BLaER1 treated with 17β-estradiol and CSF1 and Interleukin-3, amounts not matched to agents 10 nM and 100 nM (cell line): ENCODE measurements at regions not wholly inside any gene's neighbourhood (a gene's known extent, or its start where the extent isn't known, plus 50 kb on each side); places are given as distances from the start of the nearest gene placed in this dataset.
A peak's percentile ranks its signal among the peaks of the same experiment; 100 is the strongest.

Experiments
- H3K27ac ChIP-seq, 11 experiments: shearing (Covaris generic); formaldehyde crosslinking; 2 replicates each; pipeline ENCODE4 v1.8.1; 2022
- H3K27me3 ChIP-seq, 11 experiments: shearing (Covaris generic); formaldehyde crosslinking; 2 replicates each; pipeline ENCODE4 v1.8.1; 2022
- H3K36me3 ChIP-seq, 11 experiments: shearing (Covaris generic); formaldehyde crosslinking; 2 replicates each; pipeline ENCODE4 v1.8.1; 2022
- H3K4me1 ChIP-seq, 10 experiments: shearing (Covaris generic); formaldehyde crosslinking; 2 replicates each; pipeline ENCODE4 v1.8.1; 2022
- H3K4me2 ChIP-seq, 11 experiments: shearing (Covaris generic); formaldehyde crosslinking; 2 replicates each; pipeline ENCODE4 v1.8.1; 2022
- H3K4me3 ChIP-seq, 10 experiments: shearing (Covaris generic); formaldehyde crosslinking; 2 replicates each; pipeline ENCODE4 v1.8.1; 2022
- H3K9ac ChIP-seq, 11 experiments: shearing (Covaris generic); formaldehyde crosslinking; 2 replicates each; pipeline ENCODE4 v1.8.1; 2022
- H3K9me3 ChIP-seq, 11 experiments: shearing (Covaris generic); formaldehyde crosslinking; replicated peaks in 1 of 11; 2 replicates each; pipeline ENCODE4 v1.8.1; 2022
- H4K20me1 ChIP-seq, 11 experiments: shearing (Covaris generic); formaldehyde crosslinking; 2 replicates each; pipeline ENCODE4 v1.8.1; 2022
- Cebpa-rat ChIP-seq, 11 experiments: shearing (Covaris generic); IDR thresholded peaks; 2 replicates each; pipeline ENCODE4 v1.8.1; 2022

DNA sequence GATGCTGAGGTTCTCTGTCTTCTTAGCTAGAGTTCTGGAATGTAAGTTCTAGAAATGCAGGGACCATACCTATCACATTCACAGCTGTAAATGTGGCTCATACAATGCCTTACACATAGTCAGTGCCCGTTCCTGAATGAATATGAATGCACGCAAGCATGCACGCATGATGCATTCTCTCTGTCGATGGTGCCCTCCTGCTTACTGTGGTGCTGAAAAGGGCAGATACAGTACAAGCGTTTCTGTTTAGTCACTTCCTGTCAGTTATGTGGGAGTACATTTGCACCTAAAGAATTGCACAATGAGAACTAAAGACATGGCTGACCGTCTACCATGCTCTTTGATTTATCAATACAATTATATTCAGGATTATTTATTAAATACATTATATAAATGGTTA, 152.2 kb upstream of the SOX4 start:
- no peak overlapping the region for H3K4me3 ChIP-seq
- H3K27ac ChIP-seq, result peak overlapping the region in 5 of 11 experiments; percentile 7 to 50 (median 17); a peak in 5 of 22 replicates
- peaks cover 0 to 19% (median 7%) of the 10 kb centered on the region in 11 experiments; a peak in 11 of 22 replicates for H3K9me3 ChIP-seq
- no peaks in the 10 kb centered on the region for H3K27me3 ChIP-seq
- H3K36me3 ChIP-seq, result no peaks in the 10 kb centered on the region
- no peaks in the 10 kb centered on the region for H4K20me1 ChIP-seq
- H3K4me1 ChIP-seq, result peaks cover 39 to 51% (median 44%) of the 10 kb centered on the region in 10 experiments
- H3K9ac ChIP-seq, result no peak overlapping the region
- H3K4me2 ChIP-seq, result peak overlapping the region; percentile 17 to 73 (median 55); a peak in 19 of 22 replicates
- peak in 2 of 11 experiments; percentile 21 to 46; a peak in 1 of 22 replicates for TF ChIP-seq Cebpa-rat (IDR thresholded peaks at IDR 0.05)

GRCh38 chr6:21442874-21443273, 150.7 kb upstream of the SOX4 start:
- H3K4me2 ChIP-seq, result no peak overlapping the region
- TF ChIP-seq Cebpa-rat (IDR thresholded peaks at IDR 0.05), result no peak
- no peaks in the 10 kb centered on the region for H4K20me1 ChIP-seq
- no peak overlapping the region for H3K27ac ChIP-seq
- H3K4me3 ChIP-seq, result no peak overlapping the region
- H3K4me1 ChIP-seq, result peaks cover 31 to 43% (median 38%) of the 10 kb centered on the region in 10 experiments
- no peaks in the 10 kb centered on the region for H3K36me3 ChIP-seq
- peaks cover 0 to 19% (median 7%) of the 10 kb centered on the region in 11 experiments; a peak in 10 of 22 replicates for H3K9me3 ChIP-seq
- no peak overlapping the region for H3K9ac ChIP-seq
- no peaks in the 10 kb centered on the region for H3K27me3 ChIP-seq

GRCh38 chr6:21444711-21445260, 148.8 kb upstream of the SOX4 start:
- no peaks in the 10 kb centered on the region for H3K27me3 ChIP-seq
- peaks cover 12 to 24% (median 18%) of the 10 kb centered on the region in 10 experiments for H3K4me1 ChIP-seq
- no peak overlapping the region for H3K27ac ChIP-seq
- no peak for TF ChIP-seq Cebpa-rat (IDR thresholded peaks at IDR 0.05)
- H3K36me3 ChIP-seq, result no peaks in the 10 kb centered on the region
- H3K4me3 ChIP-seq, result no peak overlapping the region
- no peak overlapping the region for H3K4me2 ChIP-seq
- H3K9me3 ChIP-seq, result peaks cover 0 to 19% (median 7%) of the 10 kb centered on the region in 11 experiments; a peak in 10 of 22 replicates
- H3K9ac ChIP-seq, result no peak overlapping the region
- no peaks in the 10 kb centered on the region for H4K20me1 ChIP-seq

- Histone ChIP-seq H3K36me3 (no peaks in the 10 kb centered on the region), H3K4me2 (no peak overlapping the region), H3K27ac (no peak overlapping the region), H3K4me1 (peaks cover 0 to 8% (median 0%) of the 10 kb centered on the region in 10 experiments; a peak in 4 of 20 replicates), H3K9ac (no peak overlapping the region), H3K4me3 (no peak overlapping the region), H3K9me3 (peaks cover 0 to 4% (median 0%) of the 10 kb centered on the region in 11 experiments; a peak in 1 of 22 replicates), H3K27me3 (no peaks in the 10 kb centered on the region), H4K20me1 (no peaks in the 10 kb centered on the region)
- TF ChIP-seq Cebpa-rat (IDR thresholded peaks at IDR 0.05), result no peak
Observed at GRCh38 chr6:21447987-21448386, 145.6 kb upstream of the SOX4 start.

GRCh38 chr6:21448485-21449109, 145.0 kb upstream of the SOX4 start:
- Histone ChIP-seq H3K9me3 (peaks cover 0 to 4% (median 0%) of the 10 kb centered on the region in 11 experiments; a peak in 1 of 22 replicates), H3K4me1 (peaks cover 0 to 8% (median 0%) of the 10 kb centered on the region in 10 experiments; a peak in 4 of 20 replicates), H3K27ac (no peak overlapping the region), H3K4me3 (no peak overlapping the region), H3K36me3 (no peaks in the 10 kb centered on the region), H4K20me1 (no peaks in the 10 kb centered on the region), H3K4me2 (no peak overlapping the region), H3K27me3 (no peaks in the 10 kb centered on the region), H3K9ac (no peak overlapping the region)
- no peak for TF ChIP-seq Cebpa-rat (IDR thresholded peaks at IDR 0.05)

GRCh38 chr6:21450149-21450548, 143.4 kb upstream of the SOX4 start:
- Histone ChIP-seq H3K9ac (no peak overlapping the region), H3K27ac (no peak overlapping the region), H3K27me3 (no peaks in the 10 kb centered on the region), H3K4me3 (no peak overlapping the region), H3K4me1 (peaks cover 0 to 8% (median 0%) of the 10 kb centered on the region in 10 experiments; a peak in 4 of 20 replicates), H3K36me3 (no peaks in the 10 kb centered on the region), H3K4me2 (no peak overlapping the region), H4K20me1 (no peaks in the 10 kb centered on the region), H3K9me3 (no peaks in the 10 kb centered on the region)
- no peak for TF ChIP-seq Cebpa-rat (IDR thresholded peaks at IDR 0.05)

GRCh38 chr6:21450628-21451027, 142.9 kb upstream of the SOX4 start:
- H3K27me3 ChIP-seq, result no peaks in the 10 kb centered on the region
- H3K9me3 ChIP-seq, result no peaks in the 10 kb centered on the region
- TF ChIP-seq Cebpa-rat (IDR thresholded peaks at IDR 0.05), result no peak
- peaks cover 0 to 8% (median 0%) of the 10 kb centered on the region in 10 experiments; a peak in 4 of 20 replicates for H3K4me1 ChIP-seq
- no peak overlapping the region for H3K4me3 ChIP-seq
- H3K4me2 ChIP-seq, result peak overlapping the region in 3 of 11 experiments; percentile 7 to 14 (median 14); a peak in 2 of 22 replicates
- H3K9ac ChIP-seq, result no peak overlapping the region
- no peaks in the 10 kb centered on the region for H3K36me3 ChIP-seq
- no peak overlapping the region for H3K27ac ChIP-seq
- no peaks in the 10 kb centered on the region for H4K20me1 ChIP-seq

- Histone ChIP-seq H3K27me3 (no peaks in the 10 kb centered on the region), H3K36me3 (no peaks in the 10 kb centered on the region), H3K4me2 (peak overlapping the region in 5 of 11 experiments; percentile 7 to 14 (median 11); a peak in 4 of 22 replicates), H3K27ac (no peak overlapping the region), H3K9ac (no peak overlapping the region), H4K20me1 (no peaks in the 10 kb centered on the region), H3K9me3 (no peaks in the 10 kb centered on the region), H3K4me3 (no peak overlapping the region), H3K4me1 (peaks cover 0 to 8% (median 0%) of the 10 kb centered on the region in 10 experiments; a peak in 4 of 20 replicates)
- no peak for TF ChIP-seq Cebpa-rat (IDR thresholded peaks at IDR 0.05)
Observed at GRCh38 chr6:21451546-21452013, 142.0 kb upstream of the SOX4 start.

DNA sequence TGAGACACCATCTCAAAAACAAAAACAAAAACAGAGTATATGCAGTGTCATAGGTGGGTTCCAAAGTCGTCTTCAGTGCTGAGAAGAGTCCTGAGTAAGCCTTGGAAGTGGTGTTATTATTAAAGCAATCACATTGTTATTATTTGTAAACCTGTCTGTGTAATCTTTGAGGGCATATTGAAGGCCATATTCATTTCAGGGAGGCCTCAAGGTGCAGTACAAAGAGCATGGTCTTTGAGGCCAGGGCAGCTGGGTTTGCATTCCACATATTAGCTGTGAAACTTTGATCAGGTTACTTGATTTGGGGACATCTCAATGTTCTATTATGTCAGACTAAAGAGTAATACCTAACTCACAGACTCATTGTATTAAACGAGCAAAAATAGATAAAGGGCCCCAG, 139.3 kb upstream of the SOX4 start:
- no peak overlapping the region for H3K9ac ChIP-seq
- H3K27ac ChIP-seq, result no peak overlapping the region
- no peak for TF ChIP-seq Cebpa-rat (IDR thresholded peaks at IDR 0.05)
- H3K9me3 ChIP-seq, result no peaks in the 10 kb centered on the region
- no peaks in the 10 kb centered on the region for H3K36me3 ChIP-seq
- no peaks in the 10 kb centered on the region for H4K20me1 ChIP-seq
- H3K4me2 ChIP-seq, result no peak overlapping the region
- no peaks in the 10 kb centered on the region for H3K27me3 ChIP-seq
- H3K4me3 ChIP-seq, result no peak overlapping the region
- peaks cover 0 to 8% (median 0%) of the 10 kb centered on the region in 10 experiments; a peak in 4 of 20 replicates for H3K4me1 ChIP-seq
